WI38 (cell line): ENCODE measurements at regions not wholly inside any gene's neighbourhood (a gene's known extent, or its start where the extent isn't known, plus 50 kb on each side); places are given as distances from the start of the nearest gene placed in this dataset.
A peak's percentile ranks its signal among the peaks of the same experiment; 100 is the strongest.

ENCODE experiments used
- H3K4me3 ChIP-seq: 2 replicates; pipeline ENCODE4 v1.5.1; 2011; ENCODE audit warnings: low read depth, mild to moderate bottlenecking, control low read depth, low read length
- CTCF ChIP-seq: IDR thresholded peaks from 2 replicates; pipeline ENCODE4 v1.5.1; 2012; ENCODE audit warnings: low read depth, mild to moderate bottlenecking, control low read depth, low read length

- TF ChIP-seq CTCF, result no peak
- no peak overlapping the region for H3K4me3 ChIP-seq
Measured at GRCh38 chr6:23424584-23424983, 701.4 kb upstream of the NRSN1 start.

GRCh38 chr6:23435126-23435525, 690.9 kb upstream of the NRSN1 start:
- no peak for TF ChIP-seq CTCF
- H3K4me3 ChIP-seq, result no peak overlapping the region

- TF ChIP-seq CTCF, result no peak
- no peak overlapping the region for H3K4me3 ChIP-seq
Measured at GRCh38 chr6:23435798-23436197, 690.2 kb upstream of the NRSN1 start.

- no peak overlapping the region for H3K4me3 ChIP-seq
- TF ChIP-seq CTCF, result no peak
Measured at GRCh38 chr6:23441808-23442461, 684.1 kb upstream of the NRSN1 start.

- no peak overlapping the region for H3K4me3 ChIP-seq
- TF ChIP-seq CTCF, result no peak
Measured at GRCh38 chr6:23445157-23445710, 680.8 kb upstream of the NRSN1 start.

- H3K4me3 ChIP-seq, result no peak overlapping the region
- TF ChIP-seq CTCF, result peak; percentile 50
Measured at GRCh38 chr6:23446469-23446967, 679.5 kb upstream of the NRSN1 start.

- no peak for TF ChIP-seq CTCF
- H3K4me3 ChIP-seq, result no peak overlapping the region
Measured at GRCh38 chr6:23447731-23448130, 678.3 kb upstream of the NRSN1 start.
